Uterus (tissue), 3 donors: ENCODE measurements at regions not wholly inside any gene's neighbourhood (a gene's known extent, or its start where the extent isn't known, plus 50 kb on each side); places are given as distances from the start of the nearest gene placed in this dataset.

Experiments
- DNase-seq, 2 donors: peaks; one replicate each; pipeline ENCODE4 v3.0.0-alpha.2; 2019 to 2020
- H3K27ac ChIP-seq, 2 donors: fragments of 200-600 bp; sonication (generic); 1 replicate in 1 of 2; 2 replicates in 1 of 2; pipeline ENCODE4 v1.5.1; 2016 to 2018
- H3K27me3 ChIP-seq, 2 donors: fragments of 200-600 bp; sonication (generic); one replicate each; pipeline ENCODE4 v1.5.1; 2018 to 2019; ENCODE audit warnings: control low read depth in 1 of 2
- H3K36me3 ChIP-seq, 2 donors: fragments of 200-600 bp; sonication (generic); one replicate each; pipeline ENCODE4 v1.5.1; 2019; ENCODE audit warnings: control low read depth in 1 of 2
- H3K4me1 ChIP-seq, 2 donors: fragments of 200-600 bp; sonication (generic); one replicate each; pipeline ENCODE4 v1.5.1; 2018 to 2019; ENCODE audit warnings: control low read depth in 1 of 2
- H3K4me3 ChIP-seq, 2 donors: fragments of 200-600 bp; sonication (generic); 1 replicate in 1 of 2; 2 replicates in 1 of 2; pipeline ENCODE4 v1.5.1; 2018 to 2019; ENCODE audit warnings: mild to moderate bottlenecking in 1 of 2
- H3K9me3 ChIP-seq, 2 donors: fragments of 200-600 bp; sonication (generic); one replicate each; pipeline ENCODE4 v1.5.1; 2019; ENCODE audit warnings: control low read depth in 1 of 2
- CTCF ChIP-seq, 4 experiments: fragments of 200-600 bp in 2 of 4; fragments of 450-650 bp in 2 of 4; sonication (generic) in 2 of 4; IDR thresholded peaks; one replicate each; pipeline ENCODE4 v1.5.1; 2016 to 2019; ENCODE audit warnings: antibody characterized with exemption in 4 of 4, mild to moderate bottlenecking in 2 of 4, moderate library complexity in 1 of 4
- POLR2A ChIP-seq, 2 donors: fragments of 450-650 bp; IDR thresholded peaks; one replicate each; pipeline ENCODE4 v1.6.1; 2016; ENCODE audit warnings: antibody characterized with exemption in 2 of 2, mild to moderate bottlenecking in 1 of 2, moderate library complexity in 1 of 2
- intact Hi-C: fragments of 100-400 bp; cut with DNase I; formaldehyde crosslinking; loops from one replicate; pipeline ENCODE4 v1.15.1; 2023; ENCODE audit warnings: low total_unique reads
- donor health status: DM: yes; HTN: yes; CAD: no.

GRCh38 chr3:168327856-168328255 lies 232.1 kb upstream of the GOLIM4 start:
- no peak overlapping the region for H3K4me3 ChIP-seq
- H3K36me3 ChIP-seq, result no peaks in the 10 kb centered on the region
- H3K27ac ChIP-seq, result no peak overlapping the region
- DNase-seq, result no peak
- no peaks in the 10 kb centered on the region for H3K9me3 ChIP-seq
- no peaks in the 10 kb centered on the region for H3K4me1 ChIP-seq
- TF ChIP-seq CTCF (IDR thresholded peaks at IDR 0.05) (no peak), POLR2A (IDR thresholded peaks at IDR 0.05) (no peak)
- H3K27me3 ChIP-seq, result no peaks in the 10 kb centered on the region
- intact Hi-C loops, result no loop called here

GRCh38 chr3:168325684-168326083 lies 230.0 kb upstream of the GOLIM4 start:
- Histone ChIP-seq H3K9me3 (no peaks in the 10 kb centered on the region), H3K4me1 (no peaks in the 10 kb centered on the region), H3K27ac (no peak overlapping the region), H3K27me3 (no peaks in the 10 kb centered on the region), H3K36me3 (no peaks in the 10 kb centered on the region), H3K4me3 (no peak overlapping the region)
- no peak for TF ChIP-seq POLR2A (IDR thresholded peaks at IDR 0.05)
- TF ChIP-seq CTCF (IDR thresholded peaks at IDR 0.05), result no peak
- intact Hi-C loops, result no loop called here
- no peak for DNase-seq

- H3K36me3 ChIP-seq, result no peaks in the 10 kb centered on the region
- no peak overlapping the region for H3K27ac ChIP-seq
- H3K4me1 ChIP-seq, result no peaks in the 10 kb centered on the region
- no peak for TF ChIP-seq POLR2A (IDR thresholded peaks at IDR 0.05)
- no peak for TF ChIP-seq CTCF (IDR thresholded peaks at IDR 0.05)
- no peak for DNase-seq
- intact Hi-C loops, result no loop called here
- H3K9me3 ChIP-seq, result no peaks in the 10 kb centered on the region
- H3K27me3 ChIP-seq, result no peaks in the 10 kb centered on the region
- no peak overlapping the region for H3K4me3 ChIP-seq
Measured at GRCh38 chr3:168322941-168323340, 227.2 kb upstream of the GOLIM4 start.

GRCh38 chr3:168314166-168314565 lies 218.4 kb upstream of the GOLIM4 start:
- DNase-seq, result no peak
- Histone ChIP-seq H3K9me3 (no peaks in the 10 kb centered on the region), H3K4me1 (no peaks in the 10 kb centered on the region), H3K4me3 (no peak overlapping the region), H3K27me3 (no peaks in the 10 kb centered on the region), H3K27ac (no peak overlapping the region), H3K36me3 (no peaks in the 10 kb centered on the region)
- no peak for TF ChIP-seq POLR2A (IDR thresholded peaks at IDR 0.05)
- no peak for TF ChIP-seq CTCF (IDR thresholded peaks at IDR 0.05)
- intact Hi-C loops, result no loop called here

GRCh38 chr3:168312984-168313383 lies 217.3 kb upstream of the GOLIM4 start:
- no peak for TF ChIP-seq POLR2A (IDR thresholded peaks at IDR 0.05)
- no peak for TF ChIP-seq CTCF (IDR thresholded peaks at IDR 0.05)
- no peak for DNase-seq
- Histone ChIP-seq H3K27ac (no peak overlapping the region), H3K9me3 (no peaks in the 10 kb centered on the region), H3K4me3 (no peak overlapping the region), H3K4me1 (no peaks in the 10 kb centered on the region), H3K27me3 (no peaks in the 10 kb centered on the region), H3K36me3 (no peaks in the 10 kb centered on the region)
- intact Hi-C loops, result no loop called here
